ENCODE measurements at regions not wholly inside any gene's neighbourhood (a gene's known extent, or its start where the extent isn't known, plus 50 kb on each side); places are given as distances from the start of the nearest gene placed in this dataset.

- Histone ChIP-seq H3K9me3 (no peaks in the 10 kb centered on the region), H3K4me3 (no peak overlapping the region), H3K4me1 (peaks cover 0 to 5% (median 0%) of the 10 kb centered on the region in 4 donors), H3K27ac (no peak overlapping the region), H3K27me3 (no peaks in the 10 kb centered on the region), H3K36me3 (no peaks in the 10 kb centered on the region)
- DNase-seq: peak in 1 of 3 donors; percentile 23
- no peak for TF ChIP-seq CTCF (IDR thresholded peaks at IDR 0.05)
- TF ChIP-seq POLR2A (IDR thresholded peaks at IDR 0.05): no peak
- intact Hi-C loops (cut with DNase I): no loop called here
- ATAC-seq: no peak
- 68% methylated on average over 4 of the region's 7 CpGs for WGBS (ENCODE audit: insufficient coverage, low coverage, low lambda C conversion rate, missing lambda C conversion rate)
Measured at GRCh38 chr2:128554151-128554769, 235.6 kb upstream of the HS6ST1 start.

- TF ChIP-seq CTCF (IDR thresholded peaks at IDR 0.05) (no peak), POLR2A (IDR thresholded peaks at IDR 0.05) (no peak)
- ATAC-seq (no peak), DNase-seq (peak in 1 of 3 donors; percentile 22)
- H3K4me1 ChIP-seq: peaks cover 0 to 5% (median 0%) of the 10 kb centered on the region in 4 donors
- 100% methylated on average over 1 of the region's 1 CpG for WGBS (ENCODE audit: insufficient coverage, low coverage, low lambda C conversion rate, missing lambda C conversion rate)
- intact Hi-C loops (cut with DNase I): no loop called here
- H3K9me3 ChIP-seq: no peaks in the 10 kb centered on the region
- no peak overlapping the region for H3K4me3 ChIP-seq
- no peak overlapping the region for H3K27ac ChIP-seq
- H3K36me3 ChIP-seq: no peaks in the 10 kb centered on the region
- H3K27me3 ChIP-seq: no peaks in the 10 kb centered on the region
Measured at GRCh38 chr2:128555433-128555832, 236.8 kb upstream of the HS6ST1 start.

GRCh38 chr2:128556089-128556488, 237.4 kb upstream of the HS6ST1 start:
- Histone ChIP-seq H3K9me3 (no peaks in the 10 kb centered on the region), H3K36me3 (no peaks in the 10 kb centered on the region), H3K27me3 (no peaks in the 10 kb centered on the region), H3K4me3 (no peak overlapping the region), H3K27ac (no peak overlapping the region), H3K4me1 (peaks cover 0 to 5% (median 0%) of the 10 kb centered on the region in 4 donors)
- 89% methylated on average over 1 of the region's 3 CpGs for WGBS (ENCODE audit: insufficient coverage, low coverage, low lambda C conversion rate, missing lambda C conversion rate)
- DNase-seq (peak in 1 of 3 donors; percentile 27), ATAC-seq (no peak)
- intact Hi-C loops (cut with DNase I): no loop called here
- TF ChIP-seq CTCF (IDR thresholded peaks at IDR 0.05): no peak
- no peak for TF ChIP-seq POLR2A (IDR thresholded peaks at IDR 0.05)

GRCh38 chr2:128556633-128557032, 238.0 kb upstream of the HS6ST1 start:
- intact Hi-C loops (cut with DNase I): no loop called here
- Histone ChIP-seq H3K4me1 (peaks cover 0 to 5% (median 0%) of the 10 kb centered on the region in 4 donors), H3K36me3 (no peaks in the 10 kb centered on the region), H3K27me3 (no peaks in the 10 kb centered on the region), H3K4me3 (no peak overlapping the region), H3K9me3 (no peaks in the 10 kb centered on the region), H3K27ac (no peak overlapping the region)
- ATAC-seq: no peak
- TF ChIP-seq POLR2A (IDR thresholded peaks at IDR 0.05): no peak
- TF ChIP-seq CTCF (IDR thresholded peaks at IDR 0.05): no peak
- peak in 1 of 3 donors; percentile 12 for DNase-seq
- no CpG with 5 or more reads among the region's 4 CpGs for WGBS (ENCODE audit: insufficient coverage, low coverage, low lambda C conversion rate, missing lambda C conversion rate)

All from right lobe of liver (tissue), 6 donors.